Suprapubic skin (tissue), 3 donors: ENCODE measurements at regions not wholly inside any gene's neighbourhood (a gene's known extent, or its start where the extent isn't known, plus 50 kb on each side); places are given as distances from the start of the nearest gene placed in this dataset.

Experiments
- CTCF ChIP-seq, 2 donors: fragments of 200-600 bp in 1 of 2; fragments of 450-650 bp in 1 of 2; sonication (generic) in 1 of 2; IDR thresholded peaks; one replicate each; pipeline ENCODE4 v1.5.1; 2016 to 2019; ENCODE audit warnings: antibody characterized with exemption in 2 of 2, mild to moderate bottlenecking in 1 of 2, moderate library complexity in 1 of 2
- EP300 ChIP-seq: sonication (generic); formaldehyde crosslinking; IDR thresholded peaks from one replicate; pipeline ENCODE4 v1.6.1; 2017; ENCODE audit warnings: antibody characterized with exemption
- POLR2A ChIP-seq, 2 donors: fragments of 450-650 bp; IDR thresholded peaks; one replicate each; pipeline ENCODE4 v1.6.1; 2017; ENCODE audit warnings: antibody characterized with exemption in 2 of 2, mild to moderate bottlenecking in 2 of 2, moderate library complexity in 2 of 2

DNA sequence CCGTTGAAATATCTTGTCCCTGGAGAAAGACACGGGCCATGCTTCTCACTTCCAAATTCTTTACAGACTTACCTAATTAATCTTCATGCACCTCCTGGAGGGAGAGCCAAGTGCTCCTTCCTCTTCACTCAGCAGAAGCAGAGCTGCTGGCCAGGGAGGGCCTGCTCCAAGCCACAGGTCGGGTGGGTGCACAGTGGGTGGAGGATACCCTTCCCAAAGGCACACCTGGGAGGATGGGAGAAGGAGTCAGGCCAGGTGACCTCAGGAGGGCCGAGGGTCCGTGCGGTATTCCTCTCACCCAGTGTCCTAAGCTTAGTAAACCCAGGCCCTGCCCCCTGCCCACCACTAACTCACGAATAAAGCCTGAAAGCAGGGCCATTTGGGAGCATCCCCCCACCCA is 171.3 kb upstream of the RPL38 start:
- TF ChIP-seq EP300: no peak
- no peak for TF ChIP-seq POLR2A (IDR thresholded peaks at IDR 0.05)
- TF ChIP-seq CTCF (IDR thresholded peaks at IDR 0.05): no peak
